ENCODE measurements at regions not wholly inside any gene's neighbourhood (a gene's known extent, or its start where the extent isn't known, plus 50 kb on each side); places are given as distances from the start of the nearest gene placed in this dataset.

- no peak for TF ChIP-seq NFIC (IDR thresholded peaks at IDR 0.05)
- no peak for TF ChIP-seq TEAD4 (IDR thresholded peaks at IDR 0.05)
- no peak for TF ChIP-seq USF1 (IDR thresholded peaks at IDR 0.05)
- TF ChIP-seq TAF1 (IDR thresholded peaks at IDR 0.05; ENCODE audit: low read depth), result no peak
- TF ChIP-seq ZBTB7A (IDR thresholded peaks at IDR 0.05; ENCODE audit: low read depth), result no peak
- no peak for TF ChIP-seq CEBPB (IDR thresholded peaks at IDR 0.05)
- TF ChIP-seq EP300 (IDR thresholded peaks at IDR 0.05; ENCODE audit: borderline replicate concordance), result no peak
- TF ChIP-seq TCF12 (IDR thresholded peaks at IDR 0.05; ENCODE audit: low read depth), result no peak
- no peak for TF ChIP-seq MAX (IDR thresholded peaks at IDR 0.05)
- TF ChIP-seq CREB1 (IDR thresholded peaks at IDR 0.05; ENCODE audit: low read depth), result no peak
- TF ChIP-seq REST (IDR thresholded peaks at IDR 0.05; ENCODE audit: low read depth), result no peak
- TF ChIP-seq FOXM1 (IDR thresholded peaks at IDR 0.05; ENCODE audit: borderline replicate concordance, low read depth), result no peak
Observed at GRCh38 chr4:74555231-74555630, 110.3 kb downstream of the AREG start.

GRCh38 chr4:74555843-74556242 is 110.9 kb downstream of the AREG start:
- TF ChIP-seq MAX (IDR thresholded peaks at IDR 0.05), result no peak
- TF ChIP-seq TCF12 (IDR thresholded peaks at IDR 0.05; ENCODE audit: low read depth), result no peak
- no peak for TF ChIP-seq EGR1 (IDR thresholded peaks at IDR 0.05)
- TF ChIP-seq RAD21 (IDR thresholded peaks at IDR 0.05; ENCODE audit: low read depth), result no peak
- no peak for TF ChIP-seq REST (IDR thresholded peaks at IDR 0.05; ENCODE audit: low read depth)

- no peak for TF ChIP-seq TAF1 (IDR thresholded peaks at IDR 0.05; ENCODE audit: low read depth)
- TF ChIP-seq YY1 (IDR thresholded peaks at IDR 0.05; ENCODE audit: low read depth), result no peak
- no peak for TF ChIP-seq TEAD4 (IDR thresholded peaks at IDR 0.05)
- no peak for TF ChIP-seq EP300 (IDR thresholded peaks at IDR 0.05; ENCODE audit: borderline replicate concordance)
- no peak for TF ChIP-seq TCF12 (IDR thresholded peaks at IDR 0.05; ENCODE audit: low read depth)
- TF ChIP-seq CREB1 (IDR thresholded peaks at IDR 0.05; ENCODE audit: low read depth), result no peak
- no peak for TF ChIP-seq FOXM1 (IDR thresholded peaks at IDR 0.05; ENCODE audit: borderline replicate concordance, low read depth)
- TF ChIP-seq MAX (IDR thresholded peaks at IDR 0.05), result no peak
- no peak for TF ChIP-seq USF1 (IDR thresholded peaks at IDR 0.05)
- no peak for TF ChIP-seq NFIC (IDR thresholded peaks at IDR 0.05)
- TF ChIP-seq RAD21 (IDR thresholded peaks at IDR 0.05; ENCODE audit: low read depth), result no peak
- TF ChIP-seq REST (IDR thresholded peaks at IDR 0.05; ENCODE audit: low read depth), result no peak
- TF ChIP-seq EGR1 (IDR thresholded peaks at IDR 0.05), result no peak
- no peak for TF ChIP-seq ZBTB7A (IDR thresholded peaks at IDR 0.05; ENCODE audit: low read depth)
Observed at GRCh38 chr4:74559853-74560252, 114.9 kb downstream of the AREG start.

- TF ChIP-seq USF1 (IDR thresholded peaks at IDR 0.05), result no peak
- no peak for TF ChIP-seq CEBPB (IDR thresholded peaks at IDR 0.05)
- TF ChIP-seq RAD21 (IDR thresholded peaks at IDR 0.05; ENCODE audit: low read depth), result no peak
- no peak for TF ChIP-seq TCF12 (IDR thresholded peaks at IDR 0.05; ENCODE audit: low read depth)
- TF ChIP-seq EGR1 (IDR thresholded peaks at IDR 0.05), result no peak
- no peak for TF ChIP-seq FOXM1 (IDR thresholded peaks at IDR 0.05; ENCODE audit: borderline replicate concordance, low read depth)
- no peak for TF ChIP-seq EP300 (IDR thresholded peaks at IDR 0.05; ENCODE audit: borderline replicate concordance)
- no peak for TF ChIP-seq CREB1 (IDR thresholded peaks at IDR 0.05; ENCODE audit: low read depth)
- TF ChIP-seq REST (IDR thresholded peaks at IDR 0.05; ENCODE audit: low read depth), result no peak
- no peak for TF ChIP-seq MAX (IDR thresholded peaks at IDR 0.05)
- no peak for TF ChIP-seq NFIC (IDR thresholded peaks at IDR 0.05)
- TF ChIP-seq TAF1 (IDR thresholded peaks at IDR 0.05; ENCODE audit: low read depth), result no peak
- TF ChIP-seq YY1 (IDR thresholded peaks at IDR 0.05; ENCODE audit: low read depth), result no peak
- no peak for TF ChIP-seq TEAD4 (IDR thresholded peaks at IDR 0.05)
Observed at GRCh38 chr4:74567981-74568380, 123.0 kb downstream of the AREG start.

Measured in Ishikawa (cell line).